HPDE6-E6E7 (cell line): ENCODE measurements at regions not wholly inside any gene's neighbourhood (a gene's known extent, or its start where the extent isn't known, plus 50 kb on each side); places are given as distances from the start of the nearest gene placed in this dataset.

ENCODE experiments used
- DNase-seq: peaks from one replicate; pipeline ENCODE4 v3.0.0; 2011; ENCODE audit warnings: missing footprints; ENCODE audit errors: extremely low spot score

DNA sequence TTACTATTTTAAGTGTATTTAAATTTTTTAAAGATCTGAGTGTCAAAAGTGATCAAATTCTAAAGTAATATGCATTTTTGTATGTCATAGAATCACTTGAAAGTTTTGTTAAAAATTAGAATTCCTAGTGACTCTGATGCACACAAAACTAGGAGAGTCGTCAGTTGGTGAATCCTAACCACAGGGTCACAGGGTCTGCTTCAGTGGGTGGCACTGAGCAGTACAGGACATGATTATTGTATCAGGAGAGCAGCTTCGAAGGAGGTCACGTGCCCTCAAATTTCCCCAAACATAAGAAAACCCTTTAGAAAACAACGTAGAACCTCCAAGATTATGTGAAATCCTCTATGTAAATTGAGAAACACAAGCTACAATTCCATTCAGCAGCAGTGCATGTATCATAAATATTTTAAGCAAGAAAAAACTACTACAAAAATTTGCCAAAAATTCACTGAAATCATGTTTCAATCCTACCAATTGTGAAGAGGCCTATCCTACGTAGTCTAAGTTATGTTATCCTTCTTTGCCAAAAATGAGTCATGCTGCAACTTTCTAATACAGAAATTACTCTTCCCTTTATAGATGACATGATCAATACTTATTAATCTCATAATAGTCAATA is 323.6 kb downstream of the AASDHPPT start:
- DNase-seq, result no peak

DNA sequence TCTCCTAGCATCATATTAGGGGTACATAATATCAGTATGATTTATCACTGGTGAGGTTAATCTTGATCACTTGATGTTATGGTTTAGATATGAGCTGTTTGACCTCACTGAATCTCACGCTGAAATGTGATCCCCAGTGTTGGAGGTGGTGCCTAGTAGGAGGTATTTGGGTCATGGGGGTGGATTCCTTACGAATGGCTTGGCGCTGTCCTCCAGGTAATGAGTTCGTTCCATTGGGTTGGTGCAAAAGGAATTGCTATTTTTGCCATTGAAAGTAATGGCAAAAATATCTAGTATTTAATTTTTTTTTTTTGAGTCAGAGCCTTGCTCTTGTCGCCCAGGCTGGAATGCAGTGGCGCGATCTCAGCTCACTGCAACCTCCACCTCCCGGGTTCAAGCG is 326.3 kb downstream of the AASDHPPT start:
- DNase-seq, result no peak

DNA sequence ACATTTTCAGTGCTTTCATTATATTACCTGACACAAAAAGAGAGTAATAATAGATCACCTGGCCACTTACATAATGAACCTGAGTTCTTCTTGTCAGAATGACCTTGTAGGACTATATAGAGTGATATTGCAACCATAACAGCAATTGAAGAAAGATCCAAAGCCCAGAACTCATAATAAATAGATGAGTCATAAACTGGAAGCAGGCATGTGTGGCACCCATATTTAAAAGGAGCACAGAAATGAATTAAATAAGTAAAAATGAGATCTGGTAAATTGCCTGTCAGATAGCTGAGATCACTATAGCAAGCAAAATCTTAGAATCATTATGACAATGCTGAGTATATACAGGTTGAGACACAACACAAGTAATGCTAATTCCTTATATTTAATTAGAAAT is 331.8 kb downstream of the AASDHPPT start:
- no peak for DNase-seq

DNA sequence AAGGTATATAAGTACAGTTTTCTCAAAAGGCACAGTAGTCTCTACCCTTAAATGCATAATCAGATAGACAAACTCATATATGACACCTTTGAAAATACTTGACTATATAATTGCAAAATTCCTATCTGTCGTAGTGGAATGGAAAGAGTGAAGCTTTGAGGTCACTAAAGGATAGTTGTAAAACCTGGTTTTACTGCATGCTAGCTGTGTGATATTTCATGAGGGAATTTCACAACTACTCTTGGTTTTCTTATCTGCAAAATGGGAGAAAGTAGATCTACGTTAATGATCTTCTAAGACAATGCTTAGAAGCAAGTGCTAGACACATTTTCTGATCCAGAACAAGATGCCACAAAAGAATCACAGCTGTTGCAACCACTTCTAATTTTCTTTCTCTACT is 332.2 kb downstream of the AASDHPPT start:
- no peak for DNase-seq

DNA sequence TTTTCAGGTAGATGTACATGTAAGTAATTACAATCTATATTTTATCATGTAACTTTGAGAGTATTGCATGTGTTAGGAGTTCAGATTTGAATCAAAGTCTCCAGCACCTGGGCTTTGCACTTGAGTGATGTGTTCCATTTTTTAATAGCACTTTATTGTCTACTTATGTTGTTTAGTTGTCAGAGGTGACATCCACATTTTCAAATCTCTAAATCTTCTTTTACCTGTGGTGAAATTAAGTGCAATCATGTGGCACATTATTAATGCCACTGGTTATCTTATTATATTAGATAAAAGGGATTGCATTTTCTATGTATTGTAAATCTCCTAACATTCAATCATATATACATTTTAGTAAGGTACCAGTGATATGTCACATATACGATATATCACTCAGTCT is 333.4 kb downstream of the AASDHPPT start:
- no peak for DNase-seq

DNA sequence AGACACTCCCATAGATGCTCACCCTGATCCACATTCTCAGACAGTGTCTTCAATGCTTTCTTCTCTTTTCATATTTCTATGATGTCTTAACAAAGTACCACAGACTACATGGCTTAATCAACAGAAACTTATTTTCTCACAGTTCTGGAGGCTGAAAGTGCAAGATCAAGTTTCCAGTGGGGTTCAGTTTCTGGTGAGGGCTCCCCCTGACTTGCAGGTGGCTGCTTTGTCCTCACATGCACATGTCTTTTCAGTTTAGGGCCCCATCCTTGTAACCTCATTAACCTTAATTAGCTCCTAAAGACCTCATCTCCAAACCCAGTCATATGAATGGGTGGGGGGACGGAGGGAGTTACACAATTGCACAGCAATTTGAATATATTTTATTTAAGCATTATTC is 335.8 kb downstream of the AASDHPPT start:
- no peak for DNase-seq

DNA sequence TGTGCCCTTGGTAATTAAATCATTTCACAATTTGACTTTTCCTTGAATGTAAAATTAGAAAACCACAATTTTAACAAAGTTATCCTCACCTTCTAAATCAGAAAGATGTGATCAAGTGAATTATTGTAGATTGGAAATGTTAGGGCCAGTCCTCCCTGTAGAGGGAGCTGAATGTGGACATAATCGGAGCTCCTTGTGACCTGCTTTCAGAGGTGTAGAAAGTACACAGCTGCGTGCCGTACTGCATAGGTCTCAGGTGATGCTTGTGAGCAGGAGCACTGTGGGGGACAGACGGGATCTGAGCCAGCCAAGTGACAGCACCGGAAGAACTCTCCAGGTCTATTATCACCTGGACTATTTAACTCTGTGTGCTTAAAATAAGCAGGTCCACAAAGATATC is 338.0 kb downstream of the AASDHPPT start:
- DNase-seq, result no peak

DNA sequence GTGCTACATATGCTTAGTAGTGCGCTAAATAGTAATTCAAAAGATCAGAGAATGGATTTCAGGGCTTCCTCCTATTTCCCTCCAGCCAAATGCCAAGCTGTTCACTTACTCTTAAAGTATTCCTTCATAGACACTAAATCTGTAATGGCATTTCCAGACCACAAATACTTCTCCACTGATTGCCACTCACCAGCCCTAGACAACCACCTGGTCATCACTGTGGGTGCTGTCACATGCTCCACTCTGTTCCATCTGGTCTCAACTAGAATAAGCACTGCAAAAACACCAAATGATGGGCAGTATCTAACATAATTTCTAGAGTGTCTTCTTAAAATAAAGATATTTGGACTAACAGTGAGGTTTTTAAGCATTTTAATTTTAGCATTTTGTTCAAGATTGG is 341.3 kb downstream of the AASDHPPT start:
- DNase-seq, result no peak

DNA sequence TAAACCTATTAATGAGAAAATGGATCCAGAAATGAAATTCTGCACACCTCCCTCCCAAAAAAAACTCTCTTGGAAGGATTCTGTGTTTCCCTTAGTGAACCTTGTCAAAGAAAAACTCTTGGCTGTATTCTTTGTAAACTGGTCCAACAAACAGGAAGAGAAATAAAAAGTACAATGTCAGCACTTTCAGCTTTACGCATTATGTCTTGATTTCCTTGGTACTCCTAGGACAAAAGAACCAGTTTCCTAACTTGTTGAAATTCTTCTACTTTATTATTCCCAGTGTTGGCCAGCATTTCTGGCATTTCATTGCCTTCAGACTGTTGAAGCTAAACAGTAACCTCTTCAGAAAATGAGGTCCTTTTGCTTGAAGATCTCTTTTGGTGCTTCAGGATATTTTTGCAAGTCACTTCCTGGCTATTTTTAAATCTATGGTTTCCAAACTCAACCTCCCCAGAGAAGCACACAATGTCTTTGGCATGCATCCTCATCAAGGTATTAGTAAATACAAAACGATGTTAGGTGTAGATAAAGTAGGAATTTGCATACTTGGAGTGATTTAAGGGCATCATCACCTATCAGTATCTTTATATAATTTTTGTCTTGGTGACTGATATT is 342.7 kb downstream of the AASDHPPT start:
- no peak for DNase-seq

DNA sequence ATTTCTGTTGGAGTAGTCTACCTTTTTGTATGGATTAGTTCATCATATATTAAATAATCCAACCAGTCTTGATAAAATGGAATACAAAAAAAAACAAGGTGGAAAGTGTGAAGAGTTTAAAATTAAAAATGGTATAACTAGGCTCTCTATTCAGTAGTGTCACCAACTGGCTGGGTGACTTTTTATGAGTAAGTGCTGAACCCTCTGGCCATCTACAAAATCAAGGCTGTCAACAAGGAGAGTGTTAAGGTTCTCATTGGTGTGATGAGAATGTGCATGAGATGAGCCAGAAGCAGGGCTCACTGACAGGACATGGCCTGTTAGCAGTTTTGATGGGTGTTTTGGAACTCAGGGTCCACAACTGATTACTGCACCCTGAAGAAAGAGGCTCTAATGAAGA is 343.2 kb downstream of the AASDHPPT start:
- DNase-seq, result no peak

DNA sequence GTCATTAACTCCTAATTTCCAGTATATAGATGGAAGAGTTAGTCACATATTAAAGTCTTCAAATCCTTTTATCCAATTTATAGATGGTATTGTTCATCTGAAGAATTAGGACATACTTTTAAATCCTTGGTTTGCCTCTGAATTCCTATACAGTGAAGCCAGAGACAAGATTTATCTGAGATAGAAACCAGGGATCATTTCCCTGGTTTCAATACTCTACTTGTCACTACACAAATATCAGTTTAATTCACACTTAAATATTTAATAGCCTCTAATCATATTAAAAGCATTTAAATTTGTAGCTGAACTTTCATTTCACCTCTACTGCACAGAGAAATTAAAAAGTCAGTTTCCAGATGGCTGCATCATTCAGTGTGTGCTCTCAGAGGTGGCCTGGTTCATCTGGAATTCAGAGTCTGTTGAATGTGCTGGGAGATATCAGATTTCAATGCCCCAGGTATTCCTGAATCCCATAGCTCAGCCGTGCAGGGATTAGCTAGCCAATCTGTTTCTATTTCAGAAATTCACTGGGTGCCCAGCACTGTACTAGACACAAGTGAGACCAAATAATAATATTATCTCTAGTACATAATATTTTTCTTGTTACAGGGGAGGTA is 344.3 kb downstream of the AASDHPPT start:
- no peak for DNase-seq

DNA sequence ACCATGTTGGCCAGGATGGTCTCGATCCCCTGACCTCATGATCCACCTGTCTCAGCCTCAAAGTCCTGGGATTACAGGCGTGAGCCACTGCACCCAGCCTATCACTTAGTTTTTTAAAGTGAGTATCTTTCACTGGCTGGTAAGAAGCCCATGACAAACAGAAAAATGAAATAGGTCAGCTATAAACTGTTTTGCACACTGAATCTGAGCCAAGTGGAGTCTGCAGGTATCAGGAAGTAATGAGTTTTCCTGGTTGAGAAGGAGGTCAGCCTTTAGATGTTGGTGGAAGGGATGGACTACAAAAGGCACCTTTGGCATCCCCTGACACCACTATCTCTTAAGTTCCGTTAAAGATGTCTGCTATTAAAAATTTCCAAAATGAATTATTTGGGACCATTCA is 345.1 kb downstream of the AASDHPPT start:
- no peak for DNase-seq

DNA sequence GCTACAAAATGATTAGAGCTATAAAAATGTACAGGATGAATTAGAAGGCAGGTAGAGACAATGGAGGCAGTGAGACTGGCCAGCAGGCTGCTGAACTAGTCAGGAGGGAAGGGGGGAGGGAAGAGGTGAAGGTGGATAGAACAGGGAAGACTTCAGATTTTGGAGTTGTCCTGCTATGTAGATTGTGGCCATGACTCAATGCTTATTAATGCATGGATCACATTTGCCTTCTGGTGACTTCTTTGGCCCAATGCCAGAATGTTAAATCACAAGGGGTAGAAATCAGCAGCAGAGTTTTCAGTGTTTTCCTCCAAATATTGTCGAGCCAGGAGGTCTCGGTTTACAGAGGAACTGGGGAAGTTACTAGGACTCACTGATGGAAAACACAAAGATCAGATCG is 346.6 kb downstream of the AASDHPPT start:
- peak; percentile 40 for DNase-seq

DNA sequence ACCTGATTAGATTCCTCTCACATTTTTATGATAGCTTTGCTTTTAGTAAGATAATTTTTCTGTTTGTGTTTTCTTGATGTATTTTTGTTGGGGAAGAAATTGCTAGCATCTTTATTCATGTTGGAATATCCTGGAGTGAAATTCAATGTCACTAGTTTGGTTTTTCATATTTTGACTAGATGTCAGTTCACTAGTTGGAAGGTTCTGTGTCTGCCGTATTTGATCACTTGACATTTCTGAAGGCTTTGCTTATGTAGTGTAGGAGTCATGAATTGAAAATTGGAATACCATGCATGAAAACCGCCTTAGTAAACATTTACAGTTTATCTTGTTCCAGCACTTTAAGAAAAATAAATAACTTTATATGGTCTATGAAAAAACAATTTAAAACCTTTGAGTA is 348.4 kb downstream of the AASDHPPT start:
- no peak for DNase-seq

DNA sequence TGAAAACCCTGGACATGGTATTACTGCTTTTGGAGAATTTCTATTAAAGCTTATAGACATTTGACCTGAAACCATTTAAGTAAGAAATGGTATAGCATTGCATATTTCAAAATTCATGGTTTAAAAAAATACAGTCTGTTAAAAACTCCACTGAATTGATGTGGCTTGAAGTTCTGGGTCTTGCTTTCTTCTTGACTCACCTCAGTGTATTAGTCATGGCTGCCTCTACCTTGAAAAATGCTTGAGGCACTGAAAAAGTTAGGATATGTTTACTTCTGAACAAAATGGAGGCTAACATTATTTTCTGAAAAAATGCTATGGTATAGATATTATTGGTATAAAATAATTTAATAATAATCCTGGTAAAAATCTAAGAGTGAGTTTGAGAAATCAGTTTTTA is 349.2 kb downstream of the AASDHPPT start:
- DNase-seq, result peak; percentile 21

DNA sequence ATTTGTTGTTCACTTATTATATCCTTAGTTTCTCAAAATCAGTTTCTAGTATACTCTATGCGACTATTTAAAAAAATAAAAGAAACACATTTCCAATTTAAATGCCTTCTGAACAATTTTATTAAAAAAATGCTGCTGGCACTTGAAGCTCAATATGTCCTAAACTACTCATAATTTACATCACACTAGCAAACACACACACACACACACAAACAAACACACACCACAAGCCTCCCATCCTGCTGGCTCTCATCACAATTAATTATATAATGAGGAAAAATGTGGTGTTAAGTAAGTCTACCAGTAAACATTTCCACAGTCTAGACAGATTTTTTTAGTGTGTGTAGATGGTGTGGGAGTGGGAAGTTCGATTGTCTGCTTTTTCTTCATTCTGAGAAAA is 350.3 kb downstream of the AASDHPPT start:
- DNase-seq, result no peak

DNA sequence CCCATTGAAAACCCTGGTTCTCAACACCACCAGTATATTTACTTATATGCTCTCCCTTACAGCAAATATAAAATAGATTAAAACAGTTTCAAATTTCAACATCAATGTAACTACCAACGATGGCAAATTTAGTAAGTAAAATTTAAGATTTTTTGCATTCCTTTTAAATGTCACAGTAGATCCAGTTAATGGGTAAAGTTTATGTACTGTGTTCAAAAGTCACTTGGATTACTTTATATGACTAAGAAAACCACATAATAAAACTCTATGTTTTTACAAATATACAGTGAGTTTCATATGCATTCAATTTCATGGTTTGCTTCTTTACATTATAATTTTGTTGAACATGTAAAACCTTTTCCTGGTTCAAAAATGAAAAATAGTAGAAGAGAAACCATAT is 364.6 kb downstream of the AASDHPPT start:
- no peak for DNase-seq

DNA sequence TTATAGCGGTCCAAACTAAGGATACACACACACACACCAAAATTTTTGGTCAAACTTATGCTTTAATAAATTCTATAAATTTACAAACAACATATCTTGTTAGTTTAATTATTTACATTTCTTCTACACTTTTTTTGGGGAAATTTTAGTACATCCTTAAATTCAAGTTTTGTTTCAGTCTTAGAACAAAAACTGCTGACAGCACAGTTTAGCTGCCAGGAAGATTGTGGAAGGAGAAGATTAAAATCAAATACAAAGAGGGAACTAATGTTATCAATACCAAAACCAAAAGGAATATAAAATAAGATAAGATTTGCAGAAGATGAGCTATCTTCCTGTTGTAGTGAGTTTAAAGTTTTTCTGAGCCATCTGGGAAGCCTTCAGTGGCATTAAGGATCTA is 368.8 kb downstream of the AASDHPPT start:
- DNase-seq, result no peak

DNA sequence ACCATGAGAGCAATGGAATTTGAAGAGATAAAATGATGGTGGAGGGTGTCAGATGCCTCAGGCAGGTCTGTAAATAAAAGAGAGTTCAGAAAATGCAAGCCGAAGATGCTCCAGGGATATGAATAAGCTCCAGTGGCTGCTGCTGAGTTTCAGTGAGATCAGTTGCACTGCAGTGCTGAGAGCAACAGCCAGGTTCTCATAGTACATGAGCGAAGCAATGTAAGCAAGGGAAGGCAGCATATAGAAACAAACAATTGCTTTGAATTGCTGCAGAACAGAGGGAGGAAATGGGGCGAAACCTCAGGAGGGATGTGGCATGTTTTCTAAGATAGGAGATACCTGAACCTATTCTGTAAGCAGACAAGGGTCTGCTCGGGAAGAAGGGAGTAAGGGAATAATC is 369.5 kb downstream of the AASDHPPT start:
- DNase-seq, result no peak

DNA sequence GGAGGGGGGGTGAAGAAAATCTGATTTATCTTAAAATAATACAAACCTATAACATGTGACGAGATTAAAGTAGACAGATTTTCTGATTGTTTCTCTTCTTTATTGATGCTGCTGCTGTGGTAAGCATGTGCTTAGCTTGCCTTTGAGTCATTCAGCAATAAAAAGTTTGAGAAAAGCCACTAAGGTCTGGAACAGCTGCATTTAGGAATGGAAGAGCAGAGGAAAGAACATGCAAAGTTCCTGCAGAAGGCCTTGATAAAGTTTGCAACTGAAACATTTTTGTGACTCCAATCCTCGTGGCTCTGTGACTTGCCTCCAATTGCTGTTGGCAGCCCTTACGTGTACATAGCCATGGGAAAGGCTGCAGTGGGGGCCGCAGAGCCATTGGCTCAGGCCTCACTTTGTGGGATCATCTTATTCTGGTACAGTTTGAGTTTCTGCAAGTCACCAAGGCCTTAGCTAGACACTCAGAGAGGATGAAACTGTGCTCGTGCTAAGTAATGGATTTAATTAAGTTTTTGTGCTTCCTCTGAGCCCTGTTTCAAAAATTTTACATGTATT is 370.2 kb downstream of the AASDHPPT start:
- no peak for DNase-seq

DNA sequence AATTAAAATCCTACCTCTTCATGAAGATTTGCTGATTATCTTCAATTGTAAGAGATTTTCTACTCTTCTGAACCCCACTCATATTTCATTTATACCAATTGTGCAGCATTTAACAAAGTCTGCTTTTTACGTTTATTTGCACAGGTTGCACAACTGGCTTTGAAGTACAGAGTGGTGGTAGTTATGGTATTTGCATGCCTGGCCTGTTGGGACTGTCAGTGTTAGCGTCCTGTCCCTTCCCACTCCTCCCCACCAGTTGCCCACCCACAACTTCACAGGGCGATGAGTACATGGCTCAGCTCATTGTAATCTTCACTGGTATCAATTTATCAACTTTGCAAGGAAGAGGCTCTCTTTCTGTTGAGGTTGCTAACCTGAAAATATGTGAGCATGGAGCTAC is 372.3 kb downstream of the AASDHPPT start:
- DNase-seq, result no peak

DNA sequence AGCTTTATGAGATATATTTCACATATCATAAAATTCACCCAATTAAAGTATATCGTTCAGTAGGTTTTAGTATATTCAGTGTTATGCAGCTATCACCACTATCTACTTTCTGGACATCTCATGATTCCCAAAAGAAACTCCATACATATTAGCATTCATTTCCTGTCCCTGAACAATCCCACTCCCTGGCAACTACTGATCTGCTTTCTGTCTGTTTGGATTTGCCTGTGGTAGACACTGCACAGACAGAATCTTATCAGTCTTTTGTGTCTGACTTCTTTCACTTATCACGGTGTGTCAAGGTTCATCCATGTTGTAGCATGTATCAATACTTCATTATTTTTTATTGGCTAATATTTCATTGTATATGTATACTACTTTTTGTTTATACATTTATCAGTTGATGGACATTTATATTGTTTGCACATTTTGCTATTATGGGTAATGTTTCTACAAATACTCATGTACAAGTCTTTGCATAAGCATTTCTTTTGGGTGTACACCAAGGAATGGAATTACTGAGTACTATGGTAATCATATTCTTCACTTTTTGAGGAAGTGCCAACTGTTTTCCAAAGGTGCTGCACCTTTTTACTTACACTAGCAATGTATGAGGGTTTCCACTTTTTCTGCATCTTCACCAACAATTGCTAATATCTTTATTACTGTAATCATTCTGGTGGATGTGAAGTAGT is 373.9 kb downstream of the AASDHPPT start:
- DNase-seq, result no peak

DNA sequence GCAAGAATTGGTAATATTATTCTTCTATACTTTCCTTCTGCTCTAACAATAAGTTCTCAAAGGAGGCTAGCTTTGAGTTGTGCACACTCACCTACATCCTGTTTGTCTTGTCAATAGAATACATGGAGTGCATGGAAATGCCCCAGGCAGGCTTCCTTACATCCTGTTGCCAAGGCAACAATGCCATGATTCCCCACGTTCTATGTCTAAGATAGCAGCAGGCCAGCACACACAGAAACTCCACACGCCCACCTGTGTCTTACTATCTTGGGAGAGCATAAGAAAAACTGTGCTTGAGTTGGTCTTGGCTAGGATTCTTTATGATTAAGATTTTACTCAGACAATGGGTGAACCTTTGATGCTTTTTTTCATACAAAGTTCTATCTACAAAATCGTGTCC is 379.2 kb downstream of the AASDHPPT start:
- DNase-seq, result no peak
